CD8-positive, alpha-beta memory T cell (primary cell): ENCODE measurements at regions not wholly inside any gene's neighbourhood (a gene's known extent, or its start where the extent isn't known, plus 50 kb on each side); places are given as distances from the start of the nearest gene placed in this dataset.
A peak's percentile ranks its signal among the peaks of the same experiment; 100 is the strongest.

Experiments
- CTCF ChIA-PET: fragments of 350-600 bp; sonication (Branson Sonifier 250); formaldehyde crosslinking; loops from one replicate; lab custom pipeline; 2021; ENCODE audit warnings: antibody characterized with exemption; lab: Charles Lee
- POLR2A ChIA-PET: fragments of 350-600 bp; sonication (Branson Sonifier 250); formaldehyde crosslinking; loops from one replicate; lab custom pipeline; 2021; ENCODE audit warnings: antibody characterized with exemption; lab: Charles Lee
- DNase-seq, 5 donors: peaks; one replicate each; pipeline versions ENCODE4 v3.0.0 to v3.0.0-alpha.2; 2020 to 2022; ENCODE audit warnings: mixed read lengths in 1 of 5
- H3K27ac ChIP-seq: one replicate; pipeline ENCODE4 v1.7.0; 2013; ENCODE audit warnings: low read depth, mild to moderate bottlenecking, low read length, moderate library complexity
- H3K27me3 ChIP-seq: 2 replicates; pipeline ENCODE4 v1.7.0; 2013; ENCODE audit warnings: low read length, mild to moderate bottlenecking; ENCODE audit not compliant: insufficient read depth, poor library complexity, severe bottlenecking
- H3K36me3 ChIP-seq: 2 replicates; pipeline ENCODE4 v1.7.0; 2013; ENCODE audit warnings: mild to moderate bottlenecking, low read length, moderate library complexity; ENCODE audit not compliant: insufficient read depth
- H3K4me1 ChIP-seq: 2 replicates; pipeline ENCODE4 v1.7.0; 2013; ENCODE audit warnings: mild to moderate bottlenecking, low read length, moderate library complexity; ENCODE audit not compliant: insufficient read depth
- H3K4me3 ChIP-seq: 2 replicates; pipeline ENCODE4 v1.7.0; 2013; ENCODE audit warnings: mild to moderate bottlenecking, low read length
- H3K9me3 ChIP-seq: 2 replicates; pipeline ENCODE4 v1.7.0; 2013; ENCODE audit warnings: mild to moderate bottlenecking, low read length
- H3K27ac Mint-ChIP-seq, 8 donors: one replicate each; pipeline ENCODE4 v1.8.0; 2020 to 2021; ENCODE audit warnings: mixed read lengths in 8 of 8, mild to moderate bottlenecking in 6 of 8, inconsistent platforms in 3 of 8, moderate library complexity in 3 of 8
- H3K27me3 Mint-ChIP-seq, 2 donors: one replicate each; pipeline ENCODE4 v1.8.0; 2020 to 2021; ENCODE audit warnings: mixed read lengths in 2 of 2, mild to moderate bottlenecking in 1 of 2, moderate library complexity in 1 of 2
- H3K36me3 Mint-ChIP-seq, 3 donors: one replicate each; pipeline ENCODE4 v1.8.0; 2020 to 2021; ENCODE audit warnings: mixed read lengths in 3 of 3, inconsistent platforms in 1 of 3, mild to moderate bottlenecking in 1 of 3
- H3K4me1 Mint-ChIP-seq, 3 donors: one replicate each; pipeline ENCODE4 v1.8.0; 2020 to 2021; ENCODE audit warnings: mixed read lengths in 3 of 3, inconsistent platforms in 1 of 3, mild to moderate bottlenecking in 1 of 3
- H3K4me3 Mint-ChIP-seq, 7 donors: one replicate each; pipeline ENCODE4 v1.8.0; 2020 to 2021; ENCODE audit warnings: mixed read lengths in 7 of 7, mild to moderate bottlenecking in 6 of 7, moderate library complexity in 4 of 7, inconsistent platforms in 2 of 7
- H3K9me3 Mint-ChIP-seq, 5 donors: one replicate each; pipeline ENCODE4 v1.8.0; 2020 to 2022; ENCODE audit warnings: mixed read lengths in 5 of 5, mild to moderate bottlenecking in 3 of 5, moderate library complexity in 2 of 5, inconsistent platforms in 1 of 5

- Mint-ChIP-seq H3K27ac (no peak overlapping the region), H3K4me1 (no peaks in the 10 kb centered on the region), H3K9me3 (peaks cover 0 to 2% (median 0%) of the 10 kb centered on the region in 5 donors), H3K36me3 (no peaks in the 10 kb centered on the region), H3K4me3 (no peak overlapping the region), H3K27me3 (peaks cover 4 to 10% of the 10 kb centered on the region in 2 donors)
- no peak for DNase-seq
- H3K4me3 ChIP-seq: no peak overlapping the region
- no peak overlapping the region for H3K27ac ChIP-seq
- H3K36me3 ChIP-seq: no peaks in the 10 kb centered on the region
- no peaks in the 10 kb centered on the region for H3K27me3 ChIP-seq
- CTCF ChIA-PET: no interaction called here
- POLR2A ChIA-PET: no interaction called here
- H3K9me3 ChIP-seq: no peaks in the 10 kb centered on the region
- H3K4me1 ChIP-seq: no peaks in the 10 kb centered on the region
Observed at GRCh38 chr18:57276829-57277228, 75.5 kb upstream of the ST8SIA3 start.

GRCh38 chr18:57278933-57279332 lies 73.4 kb upstream of the ST8SIA3 start:
- no peaks in the 10 kb centered on the region for H3K27me3 ChIP-seq
- H3K4me1 ChIP-seq: no peaks in the 10 kb centered on the region
- no peak overlapping the region for H3K27ac Mint-ChIP-seq
- no peaks in the 10 kb centered on the region for H3K9me3 ChIP-seq
- H3K27me3 Mint-ChIP-seq: peaks cover 0 to 4% of the 10 kb centered on the region in 2 donors
- H3K36me3 ChIP-seq: no peaks in the 10 kb centered on the region
- H3K4me3 ChIP-seq: no peak overlapping the region
- H3K4me3 Mint-ChIP-seq: no peak overlapping the region
- peaks cover 0 to 8% (median 4%) of the 10 kb centered on the region in 5 donors for H3K9me3 Mint-ChIP-seq
- no peak overlapping the region for H3K27ac ChIP-seq
- DNase-seq: no peak
- H3K4me1 Mint-ChIP-seq: no peaks in the 10 kb centered on the region
- no peaks in the 10 kb centered on the region for H3K36me3 Mint-ChIP-seq
- POLR2A ChIA-PET: no interaction called here
- CTCF ChIA-PET: interaction anchor here (1.2 kb wide), 1 partner anchor 10 kb away, joined by 3 read pairs; no protein-coding TSS in a partner anchor

- Histone ChIP-seq H3K4me1 (no peaks in the 10 kb centered on the region), H3K9me3 (no peaks in the 10 kb centered on the region), H3K27me3 (no peaks in the 10 kb centered on the region), H3K4me3 (no peak overlapping the region), H3K27ac (no peak overlapping the region), H3K36me3 (no peaks in the 10 kb centered on the region)
- ChIA-PET POLR2A (no interaction called here), CTCF (no interaction called here)
- H3K27me3 Mint-ChIP-seq: peaks cover 0 to 4% of the 10 kb centered on the region in 2 donors
- no peak overlapping the region for H3K27ac Mint-ChIP-seq
- H3K36me3 Mint-ChIP-seq: no peaks in the 10 kb centered on the region
- H3K4me3 Mint-ChIP-seq: no peak overlapping the region
- no peak for DNase-seq
- no peaks in the 10 kb centered on the region for H3K4me1 Mint-ChIP-seq
- peaks cover 0 to 15% (median 4%) of the 10 kb centered on the region in 5 donors for H3K9me3 Mint-ChIP-seq
Observed at GRCh38 chr18:57281519-57281918, 70.8 kb upstream of the ST8SIA3 start.

DNA sequence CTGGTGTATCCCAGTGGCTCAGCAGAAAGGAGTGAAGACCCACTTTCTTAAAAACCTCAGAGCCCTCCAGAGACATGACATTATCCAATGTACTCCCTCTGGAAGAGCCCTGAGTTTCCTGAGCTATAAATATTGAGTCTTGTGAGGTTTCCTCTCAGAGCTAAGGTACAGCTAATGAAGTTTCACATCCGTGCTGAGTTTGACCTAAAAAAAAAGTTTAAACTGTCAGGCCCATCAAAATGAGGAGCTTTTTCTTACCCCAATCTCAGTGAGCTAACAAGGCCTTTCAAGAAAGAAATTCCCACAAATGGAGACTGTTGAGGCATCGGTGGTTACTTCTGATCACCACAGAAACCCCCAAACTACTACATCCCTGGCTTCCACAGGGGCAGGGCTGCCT lies 65.4 kb upstream of the ST8SIA3 start:
- Mint-ChIP-seq H3K4me1 (no peaks in the 10 kb centered on the region), H3K27me3 (peaks cover 4 to 5% of the 10 kb centered on the region in 2 donors)

DNA sequence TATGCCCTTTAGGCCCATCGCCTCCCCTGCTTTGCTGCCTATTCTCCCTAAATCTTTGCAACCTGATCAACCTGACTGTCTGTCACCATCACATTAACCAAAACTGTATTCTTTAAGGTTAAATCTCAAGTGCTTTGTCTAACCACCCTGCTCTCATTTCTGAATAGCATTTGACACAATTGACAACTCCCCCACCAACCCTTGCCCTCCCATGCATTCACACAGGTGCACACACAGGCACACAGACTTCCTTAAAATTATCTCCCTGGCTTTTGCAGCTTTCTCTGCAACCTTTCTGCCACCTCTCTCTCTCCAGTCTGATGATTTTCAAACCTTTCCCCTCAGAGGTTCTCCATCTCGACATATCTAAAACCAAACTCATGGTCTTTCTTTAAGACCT lies 64.6 kb upstream of the ST8SIA3 start:
- Mint-ChIP-seq H3K4me1 (no peaks in the 10 kb centered on the region), H3K27ac (no peak overlapping the region), H3K36me3 (peaks cover 0 to 4% (median 0%) of the 10 kb centered on the region in 3 donors), H3K4me3 (no peak overlapping the region), H3K27me3 (peaks cover 4 to 5% of the 10 kb centered on the region in 2 donors), H3K9me3 (peaks cover 4 to 23% (median 5%) of the 10 kb centered on the region in 5 donors)
- Histone ChIP-seq H3K4me3 (no peak overlapping the region), H3K27me3 (no peaks in the 10 kb centered on the region), H3K9me3 (no peaks in the 10 kb centered on the region), H3K36me3 (no peaks in the 10 kb centered on the region), H3K27ac (no peak overlapping the region), H3K4me1 (no peaks in the 10 kb centered on the region)
- POLR2A ChIA-PET: no interaction called here
- CTCF ChIA-PET: no interaction called here
- no peak for DNase-seq

More for the DNA sequence above, 65.4 kb upstream of the ST8SIA3 start:
- H3K36me3 ChIP-seq: no peaks in the 10 kb centered on the region
- Mint-ChIP-seq H3K36me3 (peaks cover 0 to 4% (median 0%) of the 10 kb centered on the region in 3 donors), H3K4me3 (no peak overlapping the region), H3K27ac (no peak overlapping the region), H3K9me3 (peaks cover 4 to 27% (median 5%) of the 10 kb centered on the region in 5 donors)
- H3K27me3 ChIP-seq: no peaks in the 10 kb centered on the region
- no peak overlapping the region for H3K27ac ChIP-seq
- CTCF ChIA-PET: no interaction called here
- DNase-seq: no peak
- POLR2A ChIA-PET: no interaction called here
- H3K4me1 ChIP-seq: no peaks in the 10 kb centered on the region
- H3K4me3 ChIP-seq: no peak overlapping the region
- no peaks in the 10 kb centered on the region for H3K9me3 ChIP-seq

- no peak overlapping the region for H3K4me3 ChIP-seq
- Mint-ChIP-seq H3K27ac (no peak overlapping the region), H3K4me3 (no peak overlapping the region), H3K9me3 (peaks cover 0 to 1% (median 0%) of the 10 kb centered on the region in 5 donors), H3K36me3 (no peaks in the 10 kb centered on the region), H3K4me1 (no peaks in the 10 kb centered on the region), H3K27me3 (peaks cover 0 to 8% of the 10 kb centered on the region in 2 donors)
- POLR2A ChIA-PET: no interaction called here
- no peaks in the 10 kb centered on the region for H3K9me3 ChIP-seq
- H3K4me1 ChIP-seq: no peaks in the 10 kb centered on the region
- no peak for DNase-seq
- H3K36me3 ChIP-seq: no peaks in the 10 kb centered on the region
- H3K27ac ChIP-seq: no peak overlapping the region
- CTCF ChIA-PET: no interaction called here
- H3K27me3 ChIP-seq: no peaks in the 10 kb centered on the region
Observed at GRCh38 chr18:57294547-57294946, 57.8 kb upstream of the ST8SIA3 start.

DNA sequence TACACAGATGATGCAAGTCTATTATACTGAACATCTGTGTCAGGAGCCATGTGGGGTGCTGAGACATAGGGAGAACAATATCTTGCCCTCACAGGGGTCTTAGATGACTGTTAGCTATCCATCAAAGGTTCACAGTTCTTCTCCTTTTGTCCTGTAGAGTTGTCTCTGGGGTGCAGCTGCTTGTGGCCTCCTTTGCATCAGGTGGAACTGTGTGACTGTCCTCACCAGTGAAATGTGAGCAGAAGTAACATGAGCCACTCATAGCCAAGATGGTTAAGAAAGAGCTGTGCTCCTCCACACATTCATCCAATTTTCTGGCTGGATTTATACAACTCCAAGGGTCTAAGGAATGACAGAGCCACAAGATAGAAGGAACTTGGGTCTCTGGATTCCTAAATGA lies 56.0 kb upstream of the ST8SIA3 start:
- Mint-ChIP-seq H3K36me3 (no peaks in the 10 kb centered on the region), H3K9me3 (peaks cover 0 to 1% (median 0%) of the 10 kb centered on the region in 5 donors), H3K27ac (no peak overlapping the region), H3K4me3 (no peak overlapping the region), H3K27me3 (peaks cover 0 to 13% of the 10 kb centered on the region in 2 donors), H3K4me1 (no peaks in the 10 kb centered on the region)
- no peaks in the 10 kb centered on the region for H3K36me3 ChIP-seq
- H3K9me3 ChIP-seq: no peaks in the 10 kb centered on the region
- CTCF ChIA-PET: no interaction called here
- POLR2A ChIA-PET: no interaction called here
- no peak overlapping the region for H3K4me3 ChIP-seq
- no peaks in the 10 kb centered on the region for H3K4me1 ChIP-seq
- no peaks in the 10 kb centered on the region for H3K27me3 ChIP-seq
- no peak overlapping the region for H3K27ac ChIP-seq
- no peak for DNase-seq

- Mint-ChIP-seq H3K9me3 (peaks cover 0 to 1% (median 0%) of the 10 kb centered on the region in 5 donors), H3K4me1 (no peaks in the 10 kb centered on the region), H3K4me3 (no peak overlapping the region), H3K27ac (peak overlapping the region in 1 of 8 donors; percentile 52), H3K27me3 (peaks cover 0 to 13% of the 10 kb centered on the region in 2 donors), H3K36me3 (no peaks in the 10 kb centered on the region)
- no peak overlapping the region for H3K4me3 ChIP-seq
- no peaks in the 10 kb centered on the region for H3K36me3 ChIP-seq
- H3K9me3 ChIP-seq: no peaks in the 10 kb centered on the region
- no peaks in the 10 kb centered on the region for H3K27me3 ChIP-seq
- CTCF ChIA-PET: no interaction called here
- H3K27ac ChIP-seq: no peak overlapping the region
- no peaks in the 10 kb centered on the region for H3K4me1 ChIP-seq
- no peak for DNase-seq
- POLR2A ChIA-PET: no interaction called here
Observed at GRCh38 chr18:57297306-57297705, 55.1 kb upstream of the ST8SIA3 start.
